ENCODE measurements at regions not wholly inside any gene's neighbourhood (a gene's known extent, or its start where the extent isn't known, plus 50 kb on each side); places are given as distances from the start of the nearest gene placed in this dataset.

DNA sequence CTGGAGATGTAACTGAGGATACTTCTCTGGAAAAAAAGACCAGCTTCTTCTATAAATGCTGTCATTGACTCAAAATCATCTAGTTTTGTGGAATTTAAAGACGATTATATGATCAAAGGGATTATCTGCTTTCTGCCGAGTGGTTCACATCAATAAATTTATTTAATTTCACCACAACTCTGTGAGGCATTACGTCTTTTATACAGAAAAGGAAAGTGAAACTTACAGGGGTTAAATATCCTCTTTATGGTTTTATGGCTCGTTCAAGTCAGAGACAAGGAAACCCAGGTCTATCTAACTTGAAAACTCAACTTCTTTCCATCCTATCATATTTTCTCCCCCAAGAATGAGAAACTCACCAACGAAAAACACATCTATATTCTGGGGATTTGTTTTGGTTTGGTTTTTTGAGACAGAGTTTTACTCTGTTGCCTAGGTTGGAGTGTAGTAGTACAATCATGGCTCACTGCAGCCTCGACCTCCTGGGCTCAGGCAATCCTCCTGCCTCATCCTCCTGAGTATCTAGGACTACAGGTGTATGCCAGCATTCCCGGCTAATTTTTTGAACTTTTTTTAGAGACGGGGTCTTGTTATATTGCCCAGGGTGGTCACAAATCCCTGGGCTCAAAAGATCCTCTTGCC, 377.9 kb upstream of the EMCN start:
- DNase-seq (ENCODE audit: low spot score), result peak; percentile 41
- in situ Hi-C loops (cut with MboI; ENCODE audit: low sequenced_read_pairs, unreplicated experiment), result no loop called here
- TF ChIP-seq, protein P1, sequence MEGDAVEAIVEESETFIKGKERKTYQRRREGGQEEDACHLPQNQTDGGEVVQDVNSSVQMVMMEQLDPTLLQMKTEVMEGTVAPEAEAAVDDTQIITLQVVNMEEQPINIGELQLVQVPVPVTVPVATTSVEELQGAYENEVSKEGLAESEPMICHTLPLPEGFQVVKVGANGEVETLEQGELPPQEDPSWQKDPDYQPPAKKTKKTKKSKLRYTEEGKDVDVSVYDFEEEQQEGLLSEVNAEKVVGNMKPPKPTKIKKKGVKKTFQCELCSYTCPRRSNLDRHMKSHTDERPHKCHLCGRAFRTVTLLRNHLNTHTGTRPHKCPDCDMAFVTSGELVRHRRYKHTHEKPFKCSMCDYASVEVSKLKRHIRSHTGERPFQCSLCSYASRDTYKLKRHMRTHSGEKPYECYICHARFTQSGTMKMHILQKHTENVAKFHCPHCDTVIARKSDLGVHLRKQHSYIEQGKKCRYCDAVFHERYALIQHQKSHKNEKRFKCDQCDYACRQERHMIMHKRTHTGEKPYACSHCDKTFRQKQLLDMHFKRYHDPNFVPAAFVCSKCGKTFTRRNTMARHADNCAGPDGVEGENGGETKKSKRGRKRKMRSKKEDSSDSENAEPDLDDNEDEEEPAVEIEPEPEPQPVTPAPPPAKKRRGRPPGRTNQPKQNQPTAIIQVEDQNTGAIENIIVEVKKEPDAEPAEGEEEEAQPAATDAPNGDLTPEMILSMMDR (IDR thresholded peaks at IDR 0.05; ENCODE audit: borderline replicate concordance, control extremely low read depth, extremely low read depth, insufficient read depth, missing control alignments), result no peak

- DNase-seq (ENCODE audit: low spot score), result no peak
- in situ Hi-C loops (cut with MboI; ENCODE audit: low sequenced_read_pairs, unreplicated experiment), result no loop called here
- TF ChIP-seq, protein P1 (IDR thresholded peaks at IDR 0.05; ENCODE audit: borderline replicate concordance, control extremely low read depth, extremely low read depth, insufficient read depth, missing control alignments), result no peak
These were observed 376.6 kb upstream of the EMCN start for GRCh38 chr4:100894339-100894870.

GRCh38 chr4:100891808-100892207, 374.0 kb upstream of the EMCN start:
- in situ Hi-C loops (cut with MboI; ENCODE audit: low sequenced_read_pairs, unreplicated experiment), result no loop called here
- TF ChIP-seq, protein P1 (IDR thresholded peaks at IDR 0.05; ENCODE audit: borderline replicate concordance, control extremely low read depth, extremely low read depth, insufficient read depth, missing control alignments), result no peak
- DNase-seq (ENCODE audit: low spot score), result no peak

DNA sequence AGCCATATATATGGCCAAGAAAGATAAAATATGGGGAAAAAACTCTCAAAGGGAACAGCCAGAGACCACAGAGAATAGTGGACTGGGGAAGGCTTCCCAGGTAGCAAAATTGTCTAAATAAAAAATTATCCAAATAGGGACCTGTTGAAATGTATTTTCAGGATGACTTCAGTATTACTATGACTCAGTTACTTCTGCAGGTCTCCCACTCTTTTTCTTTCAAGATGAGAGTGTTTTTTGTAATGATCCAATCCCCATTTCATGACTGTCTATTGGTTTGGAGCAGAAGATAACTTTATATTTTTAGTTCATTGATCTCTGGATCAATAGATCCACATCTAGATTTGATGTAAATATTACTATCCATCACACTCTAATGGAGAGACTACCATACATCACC, 372.1 kb upstream of the EMCN start:
- TF ChIP-seq, protein P1 (IDR thresholded peaks at IDR 0.05; ENCODE audit: borderline replicate concordance, control extremely low read depth, extremely low read depth, insufficient read depth, missing control alignments), result no peak
- in situ Hi-C loops (cut with MboI; ENCODE audit: low sequenced_read_pairs, unreplicated experiment), result no loop called here
- DNase-seq (ENCODE audit: low spot score), result no peak

DNA sequence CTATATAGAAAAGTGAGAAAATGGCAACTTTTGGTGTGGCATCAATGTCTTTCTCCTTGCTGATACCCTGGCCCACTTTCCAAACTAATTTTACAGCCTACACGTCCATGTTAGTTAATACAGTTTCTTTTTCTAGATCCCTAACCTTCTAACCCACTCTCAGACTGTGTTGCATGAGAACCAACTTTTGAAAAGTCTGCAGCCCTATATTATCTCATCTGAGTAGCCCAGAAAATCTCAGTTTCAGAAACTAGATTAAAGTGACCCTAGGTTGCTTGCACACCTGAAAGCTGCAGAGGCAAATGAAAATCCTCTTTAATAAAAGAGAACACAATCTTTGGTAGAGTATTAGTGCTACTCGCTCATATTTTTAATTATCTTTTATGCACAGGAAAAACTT, 371.6 kb upstream of the EMCN start:
- TF ChIP-seq, protein P1 (IDR thresholded peaks at IDR 0.05; ENCODE audit: borderline replicate concordance, control extremely low read depth, extremely low read depth, insufficient read depth, missing control alignments), result no peak
- in situ Hi-C loops (cut with MboI; ENCODE audit: low sequenced_read_pairs, unreplicated experiment), result no loop called here
- no peak for DNase-seq (ENCODE audit: low spot score)

DNA sequence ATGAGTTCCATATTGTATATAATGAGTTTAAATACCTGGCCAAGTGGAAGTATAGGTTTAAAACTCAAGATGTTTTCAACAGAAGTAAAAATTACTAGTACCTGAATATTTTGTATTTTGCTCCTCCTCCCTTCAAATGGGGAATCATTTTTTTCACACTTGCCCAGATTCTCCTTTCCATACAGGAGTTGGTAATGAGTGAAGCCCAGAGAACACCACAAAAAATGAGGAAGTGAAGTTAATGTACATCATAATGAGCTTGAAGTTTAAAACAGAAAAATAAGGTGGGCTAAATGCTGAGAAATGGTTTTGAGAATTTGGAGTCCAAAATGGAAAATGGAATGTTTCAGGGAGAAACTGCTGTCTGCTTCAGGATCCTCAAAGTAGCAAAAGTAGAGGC, 364.8 kb upstream of the EMCN start:
- in situ Hi-C loops (cut with MboI; ENCODE audit: low sequenced_read_pairs, unreplicated experiment), result no loop called here
- DNase-seq (ENCODE audit: low spot score), result no peak
- TF ChIP-seq, protein P1 (IDR thresholded peaks at IDR 0.05; ENCODE audit: borderline replicate concordance, control extremely low read depth, extremely low read depth, insufficient read depth, missing control alignments), result no peak

All from GM13976 (cell line).